Osteocyte (in vitro differentiated cells): ENCODE measurements at regions not wholly inside any gene's neighbourhood (a gene's known extent, or its start where the extent isn't known, plus 50 kb on each side); places are given as distances from the start of the nearest gene placed in this dataset.

Experiments used
- DNase-seq: peaks from one replicate; pipeline ENCODE4 v3.0.0; 2021; ENCODE audit warnings: mixed read lengths; ENCODE audit not compliant: unreplicated experiment; ENCODE audit errors: extremely low spot score
- H3K27ac Mint-ChIP-seq: one replicate; pipeline ENCODE4 v1.8.0; 2021; ENCODE audit warnings: mild to moderate bottlenecking, mixed read lengths; ENCODE audit not compliant: unreplicated experiment
- H3K27me3 Mint-ChIP-seq: one replicate; pipeline ENCODE4 v1.8.0; 2021; ENCODE audit warnings: mixed read lengths; ENCODE audit not compliant: unreplicated experiment
- H3K36me3 Mint-ChIP-seq: one replicate; pipeline ENCODE4 v1.8.0; 2021; ENCODE audit warnings: mixed read lengths; ENCODE audit not compliant: unreplicated experiment
- H3K4me1 Mint-ChIP-seq: one replicate; pipeline ENCODE4 v1.8.0; 2021; ENCODE audit warnings: mixed read lengths; ENCODE audit not compliant: unreplicated experiment
- H3K4me3 Mint-ChIP-seq: one replicate; pipeline ENCODE4 v1.8.0; 2021; ENCODE audit warnings: mild to moderate bottlenecking, moderate library complexity, mixed read lengths; ENCODE audit not compliant: unreplicated experiment
- H3K9me3 Mint-ChIP-seq: one replicate; pipeline ENCODE4 v1.8.0; 2021; ENCODE audit warnings: mixed read lengths; ENCODE audit not compliant: unreplicated experiment
- CTCF ChIP-seq: fragments of 200-600 bp; sonication (generic); IDR thresholded peaks from 2 replicates; pipeline ENCODE4 v1.5.0; 2021; ENCODE audit warnings: antibody characterized with exemption, mild to moderate bottlenecking, moderate library complexity

GRCh38 chr9:80690349-80690939 lies 998.9 kb downstream of the TLE1 start:
- no peak for TF ChIP-seq CTCF
- Mint-ChIP-seq H3K36me3 (no peaks in the 10 kb centered on the region), H3K4me3 (no peak overlapping the region), H3K9me3 (peaks cover 6% of the 10 kb centered on the region), H3K27me3 (no peaks in the 10 kb centered on the region), H3K27ac (no peak overlapping the region), H3K4me1 (no peaks in the 10 kb centered on the region)
- no peak for DNase-seq

- no peaks in the 10 kb centered on the region for H3K27me3 Mint-ChIP-seq
- H3K4me3 Mint-ChIP-seq, result no peak overlapping the region
- H3K36me3 Mint-ChIP-seq, result no peaks in the 10 kb centered on the region
- DNase-seq, result no peak
- H3K9me3 Mint-ChIP-seq, result no peaks in the 10 kb centered on the region
- no peak for TF ChIP-seq CTCF
- no peak overlapping the region for H3K27ac Mint-ChIP-seq
- H3K4me1 Mint-ChIP-seq, result no peaks in the 10 kb centered on the region
Measured at GRCh38 chr9:80679916-80680315, 1009.4 kb downstream of the TLE1 start.

GRCh38 chr9:80678906-80679305 lies 1010.4 kb downstream of the TLE1 start:
- no peak for TF ChIP-seq CTCF
- Mint-ChIP-seq H3K9me3 (no peaks in the 10 kb centered on the region), H3K27me3 (no peaks in the 10 kb centered on the region), H3K27ac (no peak overlapping the region), H3K4me1 (no peaks in the 10 kb centered on the region), H3K36me3 (no peaks in the 10 kb centered on the region), H3K4me3 (no peak overlapping the region)
- DNase-seq, result no peak

- no peak overlapping the region for H3K4me3 Mint-ChIP-seq
- peaks cover 7% of the 10 kb centered on the region for H3K9me3 Mint-ChIP-seq
- no peaks in the 10 kb centered on the region for H3K27me3 Mint-ChIP-seq
- DNase-seq, result no peak
- H3K27ac Mint-ChIP-seq, result no peak overlapping the region
- no peaks in the 10 kb centered on the region for H3K4me1 Mint-ChIP-seq
- H3K36me3 Mint-ChIP-seq, result no peaks in the 10 kb centered on the region
- no peak for TF ChIP-seq CTCF
Measured at GRCh38 chr9:80673496-80673895, 1015.9 kb downstream of the TLE1 start.

GRCh38 chr9:80665479-80665878 lies 1023.9 kb downstream of the TLE1 start:
- no peak for DNase-seq
- peaks cover 5% of the 10 kb centered on the region for H3K4me1 Mint-ChIP-seq
- no peak overlapping the region for H3K27ac Mint-ChIP-seq
- TF ChIP-seq CTCF, result no peak
- H3K27me3 Mint-ChIP-seq, result no peaks in the 10 kb centered on the region
- no peaks in the 10 kb centered on the region for H3K36me3 Mint-ChIP-seq
- peaks cover 6% of the 10 kb centered on the region for H3K9me3 Mint-ChIP-seq
- H3K4me3 Mint-ChIP-seq, result no peak overlapping the region
